ENCODE measurements at regions not wholly inside any gene's neighbourhood (a gene's known extent, or its start where the extent isn't known, plus 50 kb on each side); places are given as distances from the start of the nearest gene placed in this dataset.

DNA sequence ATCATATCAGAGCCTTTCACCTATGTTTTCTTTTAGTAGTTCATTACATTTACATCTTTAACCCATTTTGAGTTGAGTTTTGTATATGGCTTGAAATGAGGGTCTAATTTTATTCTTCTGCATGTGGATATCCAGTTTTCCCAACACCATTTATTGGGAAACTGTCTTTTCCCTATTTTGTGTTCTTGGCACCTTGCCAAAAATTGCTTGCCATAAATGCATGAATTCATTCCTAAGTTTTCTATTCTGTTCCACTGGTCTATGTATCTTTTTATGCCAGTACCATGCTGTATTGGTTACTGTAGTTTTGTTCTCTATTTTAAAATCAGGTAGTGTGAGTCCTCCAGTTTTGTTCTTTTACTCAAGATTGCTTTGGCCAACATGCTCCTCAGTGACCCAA lies 144.0 kb upstream of the OBI1 start:
- DNase-seq (ENCODE audit: extremely low read depth, low read depth, low spot score), result no peak

DNA sequence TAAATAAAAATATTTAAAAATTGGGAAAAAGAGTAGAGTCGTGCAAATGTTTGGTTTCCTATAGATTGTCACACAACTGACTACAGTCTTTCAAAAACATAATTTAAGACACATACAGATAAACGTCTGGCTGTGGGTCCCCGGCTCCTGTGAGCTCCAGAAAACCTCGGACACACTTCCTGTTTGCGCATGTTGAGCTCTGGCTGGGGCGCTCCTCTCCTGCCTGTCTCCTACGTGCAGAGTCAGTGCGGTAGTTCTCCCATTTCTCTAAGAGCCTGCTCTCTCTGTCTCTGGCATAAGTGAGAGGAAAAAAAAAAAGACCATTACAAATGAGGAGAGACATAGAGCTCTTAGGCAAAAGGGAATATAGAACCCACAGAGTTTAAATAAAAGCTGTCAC lies 128.2 kb upstream of the OBI1 start:
- no peak for DNase-seq (ENCODE audit: extremely low read depth, low read depth, low spot score)

DNA sequence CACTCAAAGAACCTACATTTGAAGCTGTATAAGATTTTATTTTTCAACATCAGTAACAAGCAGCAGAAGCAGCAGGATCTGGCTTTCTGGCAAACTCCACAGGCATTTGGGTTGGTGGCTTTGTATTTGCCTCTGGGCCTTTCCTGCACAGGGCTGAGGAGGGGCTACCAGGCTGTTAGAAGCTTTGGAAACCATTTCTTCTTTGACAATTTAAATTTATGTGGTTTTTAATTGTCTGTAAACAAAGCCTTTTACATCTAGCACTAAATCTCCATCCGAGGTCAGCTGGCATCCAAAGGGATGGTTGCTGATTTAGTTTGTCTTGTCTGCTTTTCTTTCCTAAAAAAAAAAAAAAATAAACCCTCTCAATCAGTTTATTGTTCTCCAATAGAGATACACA lies 127.5 kb upstream of the OBI1 start:
- no peak for DNase-seq (ENCODE audit: extremely low read depth, low read depth, low spot score)

DNA sequence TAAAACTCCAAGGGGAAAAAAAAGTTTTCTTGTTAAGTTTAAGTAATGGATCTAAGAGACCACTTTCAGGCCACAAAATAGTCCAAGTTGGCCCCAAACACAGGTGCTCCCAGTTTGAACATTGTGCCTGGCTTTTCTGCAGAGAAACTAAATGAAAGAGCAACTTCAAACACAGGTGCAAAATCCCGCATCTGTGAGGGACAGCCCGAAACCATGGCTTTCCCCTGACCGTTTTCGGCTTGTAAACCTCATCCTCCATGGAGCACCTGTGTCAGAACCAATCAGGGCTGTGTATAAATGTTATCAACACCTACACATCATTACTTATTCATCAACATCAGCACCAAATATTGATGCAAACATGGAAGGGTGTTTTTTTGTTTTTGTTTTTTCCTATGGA lies 126.8 kb upstream of the OBI1 start:
- no peak for DNase-seq (ENCODE audit: extremely low read depth, low read depth, low spot score)

DNA sequence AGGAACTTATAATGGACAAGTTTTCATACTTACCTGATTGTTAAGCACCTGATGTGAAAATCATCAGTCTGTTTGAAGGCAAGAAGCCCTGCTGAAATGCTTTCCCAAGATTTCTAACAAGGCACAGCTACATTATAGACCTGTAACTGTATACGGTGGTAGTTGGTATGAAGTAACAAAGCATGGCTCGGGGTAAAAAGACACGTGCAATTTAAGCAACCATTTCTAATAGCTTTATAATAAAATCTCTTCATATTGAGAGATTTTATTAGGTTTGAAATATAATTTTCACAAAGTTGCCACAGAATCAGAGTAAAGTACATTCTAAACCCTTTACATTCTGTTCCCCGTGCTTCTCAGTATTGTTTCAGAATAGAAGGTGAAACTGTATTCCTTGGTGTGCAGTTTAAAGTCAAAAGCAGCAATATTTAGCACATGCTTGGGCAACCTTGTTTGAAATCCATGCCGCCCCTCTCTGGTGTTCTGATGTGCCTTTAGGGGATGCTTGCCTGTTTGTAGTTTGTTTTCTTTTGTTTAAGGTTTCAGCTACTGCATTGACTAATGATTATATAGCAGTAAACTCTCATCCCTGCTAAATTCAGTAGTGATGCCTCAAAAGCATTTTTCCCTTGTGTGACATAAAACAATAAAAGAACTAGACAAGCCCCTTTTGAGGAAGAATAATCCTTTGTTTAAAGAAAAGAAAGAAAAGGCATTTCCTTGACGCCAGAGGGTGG lies 125.2 kb upstream of the OBI1 start:
- DNase-seq (ENCODE audit: extremely low read depth, low read depth, low spot score), result no peak

DNA sequence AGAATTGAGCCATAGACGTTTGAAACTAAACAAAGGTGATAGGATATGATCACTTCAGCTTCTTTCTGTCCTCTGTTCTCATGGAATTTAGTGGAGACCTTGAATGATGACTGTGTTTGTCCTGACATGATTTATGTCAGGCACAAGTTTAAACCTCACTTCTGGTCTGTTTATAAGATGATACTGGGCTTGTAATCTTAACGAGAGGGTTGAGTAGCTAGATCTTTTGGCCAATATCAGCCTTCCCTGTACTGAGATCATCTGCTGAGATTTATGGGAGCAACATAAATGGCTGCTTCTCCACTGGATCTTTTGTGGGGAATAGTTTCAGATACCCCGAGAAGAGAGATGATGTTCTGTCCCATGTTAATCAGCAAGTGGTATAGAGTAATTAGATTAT lies 121.8 kb upstream of the OBI1 start:
- DNase-seq (ENCODE audit: extremely low read depth, low read depth, low spot score), result no peak

DNA sequence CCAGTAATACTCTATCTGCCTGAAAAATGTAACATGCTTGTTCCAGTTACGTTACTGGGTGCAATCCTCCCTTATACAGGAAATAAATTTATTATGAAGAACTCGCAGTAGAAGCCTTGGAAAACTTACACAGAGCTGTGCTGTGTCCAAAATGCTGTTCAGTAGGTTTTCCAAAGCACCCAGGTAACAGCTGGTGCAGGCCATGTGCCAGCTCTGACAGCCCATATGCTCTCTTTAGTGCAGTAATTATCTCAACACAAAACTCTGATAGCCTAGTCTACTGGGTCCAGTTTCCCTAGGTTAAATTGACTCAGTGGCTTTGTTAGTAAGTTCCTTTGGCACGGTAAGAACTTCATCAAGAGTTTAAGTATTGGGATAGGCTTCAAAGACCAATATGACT lies 120.7 kb upstream of the OBI1 start:
- DNase-seq (ENCODE audit: extremely low read depth, low read depth, low spot score), result no peak

DNA sequence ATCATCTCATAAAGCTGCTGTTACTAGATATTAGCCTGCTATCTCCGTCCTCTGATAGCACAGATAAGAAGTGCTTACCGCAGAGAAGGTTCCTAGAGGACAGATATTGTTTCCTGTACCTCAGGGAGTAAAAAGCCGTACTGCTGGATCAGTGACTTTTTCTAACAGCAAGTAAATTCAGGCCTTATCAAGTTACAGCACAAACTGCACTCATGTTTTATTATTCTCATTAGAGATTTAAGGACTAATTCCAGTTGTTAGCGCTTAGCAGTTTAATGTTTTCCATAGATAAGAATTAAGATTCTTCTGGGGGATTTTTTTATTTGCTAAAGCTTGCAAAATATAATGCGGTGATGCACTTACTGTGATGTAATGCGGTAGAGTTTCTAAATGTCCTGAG lies 119.0 kb upstream of the OBI1 start:
- DNase-seq (ENCODE audit: extremely low read depth, low read depth, low spot score), result no peak

DNA sequence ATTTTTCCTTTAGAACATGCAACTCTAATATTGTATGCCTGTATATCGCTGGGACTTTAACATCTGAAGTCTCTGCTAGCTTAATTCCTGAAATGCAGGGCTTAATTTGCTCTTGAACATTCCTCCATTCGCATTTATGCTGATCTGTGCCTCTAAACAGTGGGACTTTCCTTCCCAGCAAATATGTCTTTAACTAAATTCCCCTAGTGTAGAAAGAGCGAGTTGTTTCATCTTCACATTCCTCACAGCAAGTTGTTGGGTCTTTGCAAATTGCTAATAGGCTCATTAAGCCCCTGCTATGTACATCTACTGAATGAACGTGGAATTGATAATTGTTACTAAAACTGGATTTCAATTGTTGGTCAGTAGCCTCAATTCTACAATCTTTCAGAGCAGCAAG lies 118.4 kb upstream of the OBI1 start:
- DNase-seq (ENCODE audit: extremely low read depth, low read depth, low spot score), result no peak

DNA sequence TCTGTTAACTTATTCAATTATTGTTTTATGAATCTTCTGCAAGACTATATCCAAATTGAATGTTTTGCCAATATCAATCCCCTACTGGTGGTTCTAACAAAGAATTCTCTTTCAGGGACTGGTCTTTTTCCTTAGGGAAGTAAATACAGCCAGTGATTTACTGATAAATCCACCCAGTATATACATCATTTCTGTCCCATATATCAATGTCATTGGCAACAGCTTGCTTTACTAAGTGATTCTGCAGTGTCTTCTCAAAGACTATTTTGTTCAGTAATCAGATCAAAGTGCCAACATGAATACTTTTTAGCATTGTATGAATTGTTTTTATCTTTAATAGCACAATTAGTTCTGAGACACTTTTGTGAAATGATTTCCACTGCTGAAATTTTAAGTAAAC lies 114.0 kb upstream of the OBI1 start:
- DNase-seq (ENCODE audit: extremely low read depth, low read depth, low spot score), result no peak

DNA sequence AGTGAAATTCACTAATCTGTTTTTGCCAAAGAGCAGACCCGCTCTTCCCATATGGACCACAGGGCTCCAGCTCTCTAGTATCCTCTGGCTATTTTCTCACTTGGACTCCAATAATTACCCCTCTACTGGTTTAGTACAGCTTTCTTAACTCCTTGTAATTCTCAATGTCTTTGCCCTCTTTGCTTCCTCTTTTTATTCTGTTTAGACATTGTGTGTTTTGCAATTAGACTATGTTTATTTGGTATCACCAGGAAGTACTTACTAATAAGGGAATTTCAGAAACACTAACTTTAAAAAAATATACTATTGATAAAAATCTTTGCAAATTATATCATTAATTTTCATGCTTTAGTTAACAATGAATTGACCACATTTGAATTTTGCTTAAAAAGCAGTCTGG lies 111.6 kb upstream of the OBI1 start:
- no peak for DNase-seq (ENCODE audit: extremely low read depth, low read depth, low spot score)

DNA sequence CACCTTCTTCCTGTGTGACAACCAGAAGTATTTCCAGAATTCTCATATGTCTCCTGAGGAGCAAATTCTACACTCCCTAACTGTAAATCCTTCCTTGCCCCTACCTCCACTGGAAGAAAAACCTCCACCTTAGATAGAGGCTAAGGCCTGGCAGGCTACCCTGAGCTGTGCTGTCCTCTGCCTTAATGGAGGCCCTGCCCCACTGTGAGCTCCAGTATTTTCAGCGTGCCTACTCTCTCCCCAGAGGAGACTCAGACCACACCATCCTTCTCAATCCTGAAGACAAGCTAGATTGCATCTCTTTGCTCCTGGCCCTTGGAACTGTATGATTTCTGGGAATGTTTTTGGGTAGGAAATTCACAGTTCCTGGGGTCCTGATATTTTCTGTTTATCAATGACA lies 110.0 kb upstream of the OBI1 start:
- no peak for DNase-seq (ENCODE audit: extremely low read depth, low read depth, low spot score)

DNA sequence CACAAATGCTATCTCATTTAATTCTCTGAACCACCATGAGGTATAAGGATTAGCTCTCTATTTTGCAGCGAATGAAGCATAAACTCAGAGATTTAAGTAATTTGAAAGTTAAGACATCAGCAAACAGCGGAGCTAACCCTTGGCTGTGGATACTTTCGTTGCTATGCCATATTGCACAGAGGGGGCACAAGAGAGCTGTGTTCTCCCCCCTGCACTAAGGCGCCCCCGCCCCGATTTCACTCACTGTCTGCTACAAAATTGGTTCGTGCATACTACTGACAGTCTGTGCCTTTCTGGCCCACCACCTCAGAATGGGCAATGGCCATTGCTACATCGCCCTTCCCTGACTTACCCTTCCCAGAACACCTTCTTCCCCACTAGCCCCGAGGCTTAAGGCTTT lies 105.7 kb upstream of the OBI1 start:
- DNase-seq (ENCODE audit: extremely low read depth, low read depth, low spot score), result no peak

DNA sequence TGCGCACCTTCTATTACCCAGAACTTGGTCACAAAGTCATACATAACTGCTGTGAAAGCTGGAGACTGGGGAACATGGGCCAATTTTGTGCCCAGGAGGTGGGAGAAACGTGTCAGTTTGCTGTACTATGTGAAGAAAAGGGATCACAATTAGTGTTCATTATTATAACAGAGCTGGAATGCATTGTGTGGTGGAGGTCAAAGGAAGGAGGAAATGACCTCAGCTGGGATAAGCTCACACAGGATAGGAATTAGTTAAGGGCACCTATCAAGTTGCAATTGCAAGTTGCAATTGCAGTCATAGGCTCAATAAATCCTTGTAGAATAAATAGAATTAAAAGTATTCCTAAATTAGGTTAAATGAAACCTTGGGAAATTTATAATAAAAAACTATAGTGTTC lies 103.9 kb upstream of the OBI1 start:
- DNase-seq (ENCODE audit: extremely low read depth, low read depth, low spot score), result no peak

DNA sequence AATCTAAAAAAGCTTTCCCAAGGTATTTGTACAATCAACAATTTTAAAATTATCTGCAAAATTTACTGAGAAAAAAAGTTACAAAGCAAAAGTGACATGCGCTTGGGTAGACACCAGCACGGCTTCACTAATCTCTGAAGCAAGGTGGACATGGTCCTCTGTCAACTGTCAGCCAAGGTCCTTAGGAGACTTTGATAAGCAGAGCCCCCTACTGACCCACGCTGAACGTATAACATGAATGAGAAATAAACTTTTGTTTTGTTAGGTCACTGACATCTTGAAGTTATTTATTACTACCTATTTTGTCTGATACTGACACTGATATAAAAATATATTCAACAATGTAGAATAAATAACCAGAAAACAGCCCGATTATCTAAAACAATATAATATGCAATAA lies 100.7 kb upstream of the OBI1 start:
- DNase-seq (ENCODE audit: extremely low read depth, low read depth, low spot score), result no peak

DNA sequence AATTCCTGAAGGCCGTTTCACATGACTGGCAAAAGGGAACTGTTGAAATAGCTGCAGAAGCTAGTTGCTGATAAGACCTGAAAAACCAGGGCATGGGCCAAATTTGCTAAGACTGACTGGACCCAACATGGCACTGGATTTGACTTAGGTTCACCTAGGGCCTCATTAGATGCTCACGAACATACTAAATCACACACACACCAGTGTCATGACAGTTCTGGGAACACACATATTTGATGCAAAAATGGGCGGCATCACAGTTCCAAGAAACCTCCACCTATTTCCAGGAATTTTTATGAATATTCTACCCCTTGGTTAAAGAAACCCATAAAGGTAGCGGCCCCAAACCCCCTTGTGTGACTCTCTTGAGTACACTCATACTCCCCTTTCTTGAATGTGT lies 99.6 kb upstream of the OBI1 start:
- DNase-seq (ENCODE audit: extremely low read depth, low read depth, low spot score), result no peak

DNA sequence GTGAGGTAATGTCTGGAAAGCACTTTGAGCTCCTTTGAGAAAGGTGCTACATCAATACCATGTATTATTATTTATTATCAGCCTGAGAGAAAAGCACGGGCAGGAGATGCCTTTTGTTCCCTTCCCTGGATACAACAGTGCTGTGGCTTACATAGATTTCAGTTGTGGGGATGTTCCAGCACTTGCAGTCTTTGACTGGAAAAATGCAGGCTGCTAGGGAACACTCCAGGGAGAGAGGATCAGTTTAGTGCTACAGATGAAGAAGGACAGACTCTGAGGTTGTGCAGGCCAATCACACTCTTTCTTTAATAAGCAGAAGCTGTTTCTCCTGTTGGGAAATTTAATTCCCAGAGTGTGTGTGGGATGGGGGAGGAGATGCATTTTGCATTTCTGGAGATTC lies 94.5 kb upstream of the OBI1 start:
- no peak for DNase-seq (ENCODE audit: extremely low read depth, low read depth, low spot score)

DNA sequence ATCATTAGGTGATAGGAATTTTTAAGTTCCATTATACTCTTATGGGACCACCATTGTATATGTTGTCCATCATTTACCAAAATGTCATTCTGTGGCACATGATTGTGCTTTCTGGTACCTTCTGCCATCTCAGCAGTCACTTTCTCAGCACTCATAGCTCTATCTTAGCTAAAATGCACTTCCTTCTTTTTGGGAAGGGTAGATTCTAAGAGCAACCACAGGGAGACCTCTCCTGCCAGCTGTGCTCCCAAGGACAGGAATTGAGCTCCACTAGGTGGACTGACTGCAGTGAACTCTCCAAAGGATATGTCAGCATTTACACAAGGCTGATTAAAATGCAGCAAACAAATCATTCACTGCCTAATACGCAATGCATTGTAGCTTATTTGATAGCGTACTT lies 91.8 kb upstream of the OBI1 start:
- no peak for DNase-seq (ENCODE audit: extremely low read depth, low read depth, low spot score)

DNA sequence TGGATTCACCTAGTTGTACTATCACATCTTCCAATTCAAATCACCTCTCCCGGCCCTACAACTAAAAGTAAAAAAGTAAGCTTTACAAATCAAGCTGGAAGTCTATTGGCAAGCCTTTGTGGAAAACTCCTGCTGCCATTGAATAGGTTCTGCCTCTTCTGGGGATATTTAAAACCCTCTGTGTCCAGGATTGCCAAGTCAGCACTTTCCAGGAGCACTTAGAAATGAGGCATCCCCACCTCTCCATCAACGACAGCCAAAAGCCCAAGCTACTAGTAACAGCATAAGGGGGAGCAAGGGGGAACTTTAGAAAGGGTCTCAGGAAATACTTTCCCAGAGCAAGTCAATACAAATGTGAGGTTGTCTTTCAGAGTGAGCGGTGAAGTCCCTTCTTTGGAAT lies 85.0 kb upstream of the OBI1 start:
- no peak for DNase-seq (ENCODE audit: extremely low read depth, low read depth, low spot score)

DNA sequence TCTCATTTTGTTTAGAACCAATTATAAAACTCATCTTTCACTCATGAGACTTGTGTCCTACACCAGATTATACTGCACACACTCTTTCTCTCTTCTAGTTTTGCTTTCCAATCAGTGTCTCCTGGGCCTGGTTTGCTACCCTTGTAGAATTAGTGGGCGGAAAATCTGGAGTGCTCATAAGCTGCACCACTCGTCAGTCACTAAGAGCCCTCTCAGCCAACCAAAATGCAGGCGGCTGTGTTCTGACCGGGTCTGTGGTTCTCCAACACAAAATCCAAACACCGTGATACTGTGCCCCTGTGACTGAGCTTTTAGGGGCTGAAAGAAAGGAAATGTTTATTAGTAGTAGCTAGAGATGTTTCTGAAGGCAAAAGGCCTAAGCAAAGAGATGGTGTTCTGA lies 83.7 kb upstream of the OBI1 start:
- DNase-seq (ENCODE audit: extremely low read depth, low read depth, low spot score), result no peak

DNA sequence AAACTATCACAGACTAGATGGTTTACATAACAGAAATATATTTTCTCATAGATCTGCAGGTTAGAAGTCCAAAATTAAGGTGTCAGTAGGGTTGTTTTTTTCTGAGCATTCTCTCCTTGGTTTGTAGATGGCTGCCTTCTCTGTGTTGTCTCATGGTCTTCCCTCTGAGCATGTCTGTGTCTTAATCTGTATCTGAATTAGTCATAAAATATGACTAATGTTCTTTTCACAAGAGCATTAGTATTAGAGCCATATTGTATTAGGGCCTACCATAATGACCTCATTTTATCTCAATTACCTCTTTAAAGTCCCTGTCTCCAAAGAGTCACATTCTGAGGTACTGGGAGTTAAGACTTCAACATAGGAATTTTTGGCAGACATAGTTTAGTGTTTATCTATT lies 77.2 kb upstream of the OBI1 start:
- DNase-seq (ENCODE audit: extremely low read depth, low read depth, low spot score), result no peak

DNA sequence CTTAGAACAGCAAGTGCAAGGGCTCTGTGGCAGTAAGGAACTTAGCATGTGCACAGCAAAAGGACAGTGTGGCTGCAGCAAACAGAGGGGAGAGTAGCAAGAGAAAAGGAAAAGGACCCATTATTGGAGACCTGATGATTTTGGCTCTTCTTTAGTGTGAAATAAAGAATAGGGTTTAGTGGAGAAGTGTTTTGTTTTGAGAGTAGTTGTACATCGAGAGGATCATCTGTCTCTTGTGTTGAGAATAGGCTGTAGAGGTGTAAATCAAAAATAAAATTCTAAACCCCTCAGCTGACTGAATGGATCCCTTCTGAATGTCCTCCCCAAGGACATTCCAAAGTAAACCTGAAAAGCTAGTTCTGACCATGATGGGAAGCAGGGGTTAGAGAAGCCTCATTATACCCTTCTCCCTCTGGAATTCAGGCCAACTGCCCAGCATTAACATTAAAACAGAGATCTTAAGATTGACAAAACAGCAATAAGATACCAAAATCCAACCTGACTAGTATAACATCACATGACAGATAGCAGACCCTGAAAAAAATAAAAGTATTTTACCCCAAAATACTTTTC lies 73.6 kb upstream of the OBI1 start:
- no peak for DNase-seq (ENCODE audit: extremely low read depth, low read depth, low spot score)

DNA sequence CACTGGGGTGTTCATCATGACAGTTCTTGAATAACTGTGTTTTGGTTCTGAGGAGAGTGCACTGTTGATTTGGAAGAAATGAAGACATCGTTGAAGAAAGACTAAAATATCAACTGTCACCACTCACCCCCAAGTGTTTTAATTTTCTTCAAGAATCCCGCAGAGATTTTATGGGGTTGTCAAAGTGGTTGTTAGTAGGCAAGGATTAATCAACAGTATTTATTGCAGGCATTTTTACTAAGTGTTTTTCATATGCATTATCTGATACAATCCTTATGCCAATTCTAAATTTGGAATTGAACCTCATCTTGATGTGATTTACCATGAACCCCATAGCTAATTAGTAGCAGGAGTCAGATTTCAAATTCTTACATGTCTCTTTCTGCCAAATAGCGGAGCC lies 63.7 kb upstream of the OBI1 start:
- DNase-seq (ENCODE audit: extremely low read depth, low read depth, low spot score), result no peak

Measured in glomerular endothelial cell (primary cell).